Chondrocyte (in vitro differentiated cells): ENCODE measurements at regions not wholly inside any gene's neighbourhood (a gene's known extent, or its start where the extent isn't known, plus 50 kb on each side); places are given as distances from the start of the nearest gene placed in this dataset.

Experiments
- DNase-seq: peaks from one replicate; pipeline ENCODE4 v3.0.0; 2021; ENCODE audit warnings: mixed read lengths, low spot score
- H3K27ac Mint-ChIP-seq: one replicate; pipeline ENCODE4 v1.8.0; 2021; ENCODE audit warnings: mild to moderate bottlenecking, moderate library complexity, mixed read lengths; ENCODE audit not compliant: unreplicated experiment
- H3K27me3 Mint-ChIP-seq: 2 replicates; pipeline ENCODE4 v1.8.0; 2021; ENCODE audit warnings: low read depth, mixed read lengths
- H3K36me3 Mint-ChIP-seq: 2 replicates; pipeline ENCODE4 v1.8.0; 2021; ENCODE audit warnings: low read depth, mixed read lengths
- H3K4me1 Mint-ChIP-seq: 2 replicates; pipeline ENCODE4 v1.8.0; 2021; ENCODE audit warnings: low read depth, mild to moderate bottlenecking, mixed read lengths
- H3K4me3 Mint-ChIP-seq: one replicate; pipeline ENCODE4 v1.8.0; 2021; ENCODE audit warnings: mild to moderate bottlenecking, moderate library complexity, mixed read lengths; ENCODE audit not compliant: unreplicated experiment
- H3K9me3 Mint-ChIP-seq: 2 replicates; pipeline ENCODE4 v1.8.0; 2021; ENCODE audit warnings: low read depth, mixed read lengths
- CTCF ChIP-seq: fragments of 200-600 bp; sonication (generic); IDR thresholded peaks from 2 replicates; pipeline ENCODE4 v1.5.0; 2021; ENCODE audit warnings: antibody characterized with exemption, mild to moderate bottlenecking, moderate library complexity

DNA sequence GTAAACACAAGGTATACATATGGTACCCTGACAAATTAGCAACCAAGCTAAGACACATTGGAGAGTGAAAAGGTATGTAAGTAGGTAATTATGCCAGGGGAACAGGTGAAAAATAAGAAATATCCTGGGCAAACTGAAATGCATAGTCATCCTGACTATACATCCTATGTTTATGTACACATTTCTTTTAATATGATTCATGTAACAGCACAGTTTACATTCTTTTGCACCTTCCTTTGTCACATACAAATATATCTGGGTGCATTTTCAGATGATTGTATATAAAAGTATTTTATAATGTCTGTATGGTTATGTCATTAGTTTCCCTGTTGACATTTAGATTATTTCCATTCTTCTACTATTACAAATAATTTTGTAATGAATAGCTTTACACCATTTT lies 1146.9 kb downstream of the EFNA5 start:
- no peak for DNase-seq
- Mint-ChIP-seq H3K4me3 (no peak overlapping the region), H3K9me3 (no peaks in the 10 kb centered on the region), H3K4me1 (peaks cover 21% of the 10 kb centered on the region), H3K36me3 (no peaks in the 10 kb centered on the region), H3K27ac (no peak overlapping the region), H3K27me3 (no peaks in the 10 kb centered on the region)
- no peak for TF ChIP-seq CTCF

GRCh38 chr5:106522296-106522695 lies 1148.4 kb downstream of the EFNA5 start:
- H3K9me3 Mint-ChIP-seq = no peaks in the 10 kb centered on the region
- DNase-seq = no peak
- no peak overlapping the region for H3K4me3 Mint-ChIP-seq
- H3K27me3 Mint-ChIP-seq = no peaks in the 10 kb centered on the region
- peaks cover 21% of the 10 kb centered on the region for H3K4me1 Mint-ChIP-seq
- TF ChIP-seq CTCF = no peak
- H3K36me3 Mint-ChIP-seq = no peaks in the 10 kb centered on the region
- H3K27ac Mint-ChIP-seq = peak overlapping the region; percentile 63

DNA sequence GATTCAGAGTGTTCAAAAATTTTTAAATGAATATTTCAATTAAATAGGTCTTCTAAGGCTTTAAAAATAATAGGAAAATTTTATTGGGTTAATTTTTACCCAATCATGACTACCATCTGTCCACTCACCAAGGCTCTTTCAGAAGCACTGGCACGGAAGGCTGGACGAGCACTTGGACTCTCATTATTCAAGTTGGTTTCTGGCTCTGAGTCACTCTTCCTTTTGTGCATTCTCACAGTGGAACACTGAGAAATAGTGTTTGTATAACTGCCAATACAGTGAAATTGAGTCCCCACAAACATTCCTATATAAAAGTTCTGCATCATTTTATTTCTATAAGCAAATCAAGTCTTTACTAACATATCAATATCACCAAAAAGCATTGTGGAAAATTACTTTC lies 1149.0 kb downstream of the EFNA5 start:
- no peaks in the 10 kb centered on the region for H3K27me3 Mint-ChIP-seq
- no peak for DNase-seq
- H3K36me3 Mint-ChIP-seq = no peaks in the 10 kb centered on the region
- peaks cover 21% of the 10 kb centered on the region for H3K4me1 Mint-ChIP-seq
- H3K27ac Mint-ChIP-seq = peak overlapping the region; percentile 63
- no peaks in the 10 kb centered on the region for H3K9me3 Mint-ChIP-seq
- TF ChIP-seq CTCF = no peak
- no peak overlapping the region for H3K4me3 Mint-ChIP-seq

DNA sequence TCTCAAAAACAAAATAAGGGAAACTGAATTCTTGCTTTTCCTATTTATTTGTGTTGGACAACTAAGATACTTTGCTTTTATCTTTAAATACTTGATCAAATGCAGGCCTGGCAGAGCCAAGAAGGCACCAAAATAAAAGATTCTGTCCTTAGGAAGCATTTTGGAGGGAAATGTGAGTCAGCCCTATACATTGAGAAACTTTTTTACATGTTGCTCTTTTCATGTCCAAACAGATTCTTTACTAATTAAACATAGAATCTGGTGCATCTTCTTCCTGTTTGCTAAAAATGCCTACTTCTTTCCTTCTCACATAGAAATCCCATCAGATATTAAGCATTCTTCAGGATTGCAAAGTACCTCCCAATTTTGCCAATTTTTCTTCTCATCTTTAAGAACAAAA lies 1160.4 kb downstream of the EFNA5 start:
- no peak for DNase-seq
- Mint-ChIP-seq H3K4me1 (peaks cover 3% of the 10 kb centered on the region), H3K36me3 (no peaks in the 10 kb centered on the region), H3K27me3 (no peaks in the 10 kb centered on the region), H3K27ac (no peak overlapping the region), H3K4me3 (no peak overlapping the region), H3K9me3 (no peaks in the 10 kb centered on the region)
- no peak for TF ChIP-seq CTCF

DNA sequence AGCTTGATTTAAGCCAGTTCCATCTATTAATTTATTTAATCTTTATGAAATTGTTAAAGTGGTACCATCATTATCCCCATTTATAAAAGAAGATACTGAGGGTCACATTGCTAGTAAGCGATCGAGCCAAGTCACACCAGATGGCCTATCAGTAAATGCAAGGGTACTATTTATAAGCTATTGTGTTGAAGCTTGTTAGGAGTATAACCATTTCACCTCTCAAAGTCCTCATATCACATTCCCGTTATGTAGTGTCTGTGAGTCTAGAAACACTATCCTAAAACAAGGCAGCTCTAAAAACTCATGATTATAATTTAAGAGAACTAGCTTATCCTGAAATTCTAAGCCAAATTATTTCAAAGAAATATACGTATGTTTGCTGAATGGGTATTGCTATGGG lies 1161.8 kb downstream of the EFNA5 start:
- H3K36me3 Mint-ChIP-seq = no peaks in the 10 kb centered on the region
- no peaks in the 10 kb centered on the region for H3K27me3 Mint-ChIP-seq
- no peak overlapping the region for H3K4me3 Mint-ChIP-seq
- TF ChIP-seq CTCF = no peak
- H3K9me3 Mint-ChIP-seq = no peaks in the 10 kb centered on the region
- DNase-seq = no peak
- H3K4me1 Mint-ChIP-seq = no peaks in the 10 kb centered on the region
- H3K27ac Mint-ChIP-seq = no peak overlapping the region
